Inflammatory macrophage (primary cell): ENCODE measurements at regions not wholly inside any gene's neighbourhood (a gene's known extent, or its start where the extent isn't known, plus 50 kb on each side); places are given as distances from the start of the nearest gene placed in this dataset.

Experiments used
- DNase-seq, 2 donors: peaks; one replicate each; pipeline ENCODE4 v3.0.0-alpha.2; 2020 to 2022

DNA sequence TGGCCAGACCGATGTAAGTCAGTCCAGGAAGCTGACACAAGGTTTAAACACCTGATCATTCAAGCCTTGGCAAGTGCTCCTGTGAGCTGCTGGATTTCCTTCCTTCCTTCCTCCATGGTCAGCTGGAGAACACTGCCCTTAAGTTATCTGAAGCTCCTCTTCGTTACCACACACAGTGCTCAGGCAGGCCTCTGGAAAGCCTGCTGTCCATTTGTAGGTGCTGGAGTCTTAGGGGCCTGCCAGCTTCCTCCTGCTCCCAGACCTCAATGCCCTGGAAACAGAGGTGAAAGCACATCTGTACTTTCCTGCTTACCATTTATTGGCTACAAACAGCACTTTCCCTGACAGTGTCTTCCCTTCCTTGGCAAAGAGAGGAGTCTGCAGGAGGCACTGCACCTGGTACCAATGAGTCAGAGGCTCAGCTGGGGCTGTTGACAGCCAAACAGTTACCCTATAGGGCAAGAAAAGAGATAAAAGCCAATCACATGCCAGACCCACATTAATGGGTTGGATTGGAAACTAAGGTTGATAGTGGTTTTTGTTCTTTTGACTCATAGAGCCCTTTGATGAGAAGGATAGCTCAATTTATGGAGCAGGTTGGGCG, 72.6 kb upstream of the PUM3 start:
- DNase-seq, result no peak

DNA sequence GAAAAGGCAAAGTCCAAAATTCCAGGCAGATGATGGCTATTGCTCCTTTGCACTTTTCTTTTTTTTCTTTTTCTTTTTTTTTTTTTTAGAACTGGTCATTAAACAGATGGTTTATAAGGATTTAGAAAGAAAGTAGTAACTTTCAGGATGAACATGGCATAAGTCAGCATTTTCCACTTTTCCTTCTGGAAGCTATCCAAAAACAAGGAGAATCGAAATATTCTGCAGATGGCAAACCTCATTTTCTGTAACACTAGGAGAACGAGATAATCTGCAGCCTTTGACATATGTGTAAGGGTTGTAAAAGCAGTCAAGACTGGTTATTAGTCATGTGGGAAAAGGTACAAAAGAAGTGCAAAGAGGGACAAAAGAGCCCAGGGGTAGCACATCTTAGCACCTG, 69.1 kb upstream of the PUM3 start:
- DNase-seq, result no peak

DNA sequence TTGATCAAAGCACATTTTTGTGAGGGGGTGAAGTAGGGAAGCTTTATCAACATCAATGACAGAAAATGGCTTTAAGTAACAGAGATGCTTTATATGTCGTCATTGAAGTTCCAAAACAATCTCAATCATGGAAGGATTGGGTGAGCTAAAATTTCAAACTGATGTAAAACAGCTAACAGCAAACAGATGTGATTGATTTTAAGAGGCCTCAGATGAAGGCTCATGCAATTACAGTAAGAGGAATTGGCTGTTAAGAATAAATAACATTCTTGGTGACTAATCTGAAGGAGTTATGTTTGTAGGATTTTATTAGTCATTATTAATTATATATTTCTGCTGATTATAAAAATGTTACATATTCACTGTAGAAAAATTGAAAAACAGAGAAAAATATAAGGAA, 63.5 kb upstream of the PUM3 start:
- no peak for DNase-seq

DNA sequence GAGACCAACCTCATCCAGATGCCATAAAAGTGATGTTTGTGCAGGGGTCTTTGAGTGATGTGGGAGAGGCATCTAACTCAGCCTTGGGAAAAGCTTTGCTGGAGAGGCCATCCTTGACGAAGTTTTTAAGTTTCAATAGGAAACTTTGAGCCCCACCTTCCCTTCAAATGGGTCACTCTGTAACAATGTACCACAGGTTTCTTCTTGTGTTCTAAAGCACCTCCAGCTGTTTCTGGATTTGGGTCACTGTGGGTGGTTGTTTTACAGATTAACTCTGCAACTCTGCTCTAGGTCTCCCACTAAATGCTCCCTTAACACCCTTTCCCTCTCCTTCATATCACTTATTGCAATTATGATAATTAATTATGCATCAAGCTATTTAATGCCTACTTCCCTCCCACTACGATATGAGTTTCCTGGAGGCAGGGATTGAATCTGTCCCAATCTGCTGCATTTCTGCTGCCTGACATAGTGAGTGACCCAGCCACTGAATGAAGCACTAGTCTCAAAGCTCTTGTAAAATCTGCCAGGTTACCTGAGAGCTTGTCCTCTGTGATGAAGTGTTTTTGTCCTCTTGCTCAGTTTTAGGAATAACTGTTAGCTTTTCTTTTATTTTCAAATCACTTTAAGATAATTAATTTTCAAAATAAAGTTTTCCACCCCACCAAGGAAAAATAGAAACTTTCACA, 60.5 kb upstream of the PUM3 start:
- no peak for DNase-seq
